ES-I3 (cell line): ENCODE measurements at regions not wholly inside any gene's neighbourhood (a gene's known extent, or its start where the extent isn't known, plus 50 kb on each side); places are given as distances from the start of the nearest gene placed in this dataset.

ENCODE experiments used
- H3K36me3 ChIP-seq: 2 replicates; pipeline ENCODE4 v1.6.1; 2013; ENCODE audit warnings: mild to moderate bottlenecking, low read length, control low read depth, moderate library complexity; ENCODE audit not compliant: insufficient read depth
- H3K4me1 ChIP-seq: 2 replicates; pipeline ENCODE4 v1.6.1; 2013; ENCODE audit warnings: mild to moderate bottlenecking, control low read depth, low read length; ENCODE audit not compliant: insufficient read depth
- H3K9ac ChIP-seq: 2 replicates; pipeline ENCODE4 v1.6.1; 2013; ENCODE audit warnings: low read depth, mild to moderate bottlenecking, low read length, moderate library complexity
- H3K9me3 ChIP-seq: 2 replicates; pipeline ENCODE4 v1.6.1; 2013; ENCODE audit warnings: mild to moderate bottlenecking, low read length, moderate library complexity; ENCODE audit not compliant: control insufficient read depth, insufficient read depth

DNA sequence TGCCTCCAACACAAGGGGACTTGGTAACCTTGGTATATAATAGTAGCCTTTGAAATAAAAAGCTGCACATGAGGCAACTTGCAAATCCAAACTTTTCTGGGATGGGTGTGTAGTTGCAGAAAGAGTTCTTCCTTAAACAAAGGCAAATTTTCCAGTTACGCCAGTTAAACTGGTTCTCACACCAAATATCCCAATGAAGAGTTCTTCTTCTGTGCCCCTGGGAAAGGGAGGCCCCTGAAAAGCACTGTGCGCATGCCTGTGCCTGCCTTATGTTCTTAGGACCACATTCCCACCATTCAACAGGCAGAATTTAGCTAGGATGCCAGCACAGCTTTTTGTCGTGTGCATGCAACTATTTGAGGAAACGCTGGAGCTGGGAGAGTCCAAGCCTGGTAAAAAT lies 164.8 kb upstream of the SLC25A13 start:
- Histone ChIP-seq H3K9ac (no peak overlapping the region), H3K4me1 (0 out of 2 replicates have a peak, but pooled peaks cover 3% of the 10 kb centered on the region), H3K9me3 (no peaks in the 10 kb centered on the region), H3K36me3 (no peaks in the 10 kb centered on the region)

DNA sequence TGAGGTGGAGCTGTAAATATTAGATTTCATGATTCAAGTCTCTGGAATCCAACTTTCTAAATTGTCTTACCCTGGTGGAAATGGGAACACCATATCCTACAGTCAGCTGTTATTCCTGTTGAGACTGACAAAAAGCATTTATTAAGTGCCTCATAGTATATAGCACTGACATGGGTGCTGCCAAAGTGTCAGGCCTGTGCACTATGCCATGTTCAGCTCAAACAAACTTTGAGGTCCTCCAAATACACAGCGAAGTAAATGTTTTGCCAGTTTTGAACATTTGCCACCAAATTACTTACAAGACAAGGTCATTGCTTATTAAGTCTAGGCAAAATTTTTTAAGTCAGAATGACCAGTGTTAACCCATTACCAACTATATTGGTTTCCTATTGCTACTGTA lies 162.9 kb upstream of the SLC25A13 start:
- H3K9me3 ChIP-seq: no peaks in the 10 kb centered on the region
- H3K36me3 ChIP-seq: no peaks in the 10 kb centered on the region
- H3K9ac ChIP-seq: no peak overlapping the region
- no peaks in the 10 kb centered on the region for H3K4me1 ChIP-seq

DNA sequence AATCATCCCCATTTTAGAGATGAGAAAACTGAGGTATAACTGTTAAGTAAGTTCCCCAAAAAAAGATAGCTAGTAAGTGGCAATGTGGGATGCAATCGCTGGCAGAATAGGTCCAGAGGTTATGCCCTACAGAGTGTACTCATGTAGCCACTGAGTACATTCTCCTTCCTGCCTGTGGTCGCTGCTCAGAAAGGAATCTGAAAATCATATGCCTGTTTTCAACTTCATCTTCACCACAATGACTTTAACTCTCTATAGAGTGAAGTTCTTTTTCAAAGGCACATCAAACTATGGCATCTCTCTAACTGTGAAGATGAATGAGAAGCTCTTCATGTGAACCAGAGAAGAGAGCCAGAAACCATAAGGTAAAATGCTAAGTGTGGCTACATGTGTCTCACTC lies 162.2 kb upstream of the SLC25A13 start:
- Histone ChIP-seq H3K4me1 (no peaks in the 10 kb centered on the region), H3K9me3 (no peaks in the 10 kb centered on the region), H3K9ac (no peak overlapping the region), H3K36me3 (no peaks in the 10 kb centered on the region)

DNA sequence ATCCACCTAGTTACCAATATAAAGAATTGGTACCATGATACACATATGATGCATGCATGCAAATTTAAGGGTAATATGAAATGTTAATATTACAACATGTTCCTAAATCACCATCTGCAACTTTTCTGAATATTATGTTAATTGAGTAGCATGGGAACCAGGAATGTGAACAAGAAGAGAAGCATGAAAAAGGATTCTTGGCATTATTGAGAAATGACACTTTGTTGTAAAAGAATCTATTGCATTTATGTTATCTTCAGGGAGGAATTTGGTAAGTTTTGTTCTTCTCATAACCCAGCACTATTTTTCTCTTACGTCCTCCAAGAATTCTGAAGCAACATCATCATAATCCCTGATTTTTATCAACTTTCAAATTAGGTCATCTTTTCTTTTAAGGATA lies 159.9 kb upstream of the SLC25A13 start:
- H3K36me3 ChIP-seq: no peaks in the 10 kb centered on the region
- H3K4me1 ChIP-seq: no peaks in the 10 kb centered on the region
- H3K9ac ChIP-seq: no peak overlapping the region
- H3K9me3 ChIP-seq: no peaks in the 10 kb centered on the region

DNA sequence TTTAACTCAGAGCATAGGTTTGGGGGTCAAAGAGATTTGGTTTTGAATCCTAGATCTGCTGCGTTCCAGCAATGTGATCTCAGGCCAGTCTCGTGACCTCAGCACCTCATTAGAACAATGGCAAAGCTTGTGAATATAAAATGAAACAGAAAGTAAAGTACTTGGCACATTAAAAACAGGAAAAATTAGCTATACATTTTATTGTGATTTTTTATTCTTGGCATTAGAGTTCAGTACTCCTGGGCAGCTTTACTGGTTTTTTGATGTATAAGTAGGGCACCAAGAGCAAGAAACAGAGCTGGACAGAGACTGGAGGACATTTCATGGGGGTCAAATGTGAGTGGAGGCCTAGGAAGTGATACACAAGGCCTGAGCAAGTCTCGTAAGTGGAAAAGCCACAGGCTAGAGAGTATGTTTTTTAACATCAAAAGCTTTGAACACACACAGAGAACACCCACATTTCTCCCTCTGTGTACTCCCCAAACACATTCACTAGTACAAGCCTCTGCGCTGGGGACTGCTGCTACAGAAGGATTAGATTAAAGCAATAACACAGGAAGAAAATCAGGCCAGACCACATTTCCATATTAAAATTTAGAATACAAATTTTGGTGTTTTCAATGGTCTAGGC lies 157.2 kb upstream of the SLC25A13 start:
- H3K9ac ChIP-seq: no peak overlapping the region
- H3K9me3 ChIP-seq: no peaks in the 10 kb centered on the region
- H3K4me1 ChIP-seq: no peaks in the 10 kb centered on the region
- no peaks in the 10 kb centered on the region for H3K36me3 ChIP-seq

DNA sequence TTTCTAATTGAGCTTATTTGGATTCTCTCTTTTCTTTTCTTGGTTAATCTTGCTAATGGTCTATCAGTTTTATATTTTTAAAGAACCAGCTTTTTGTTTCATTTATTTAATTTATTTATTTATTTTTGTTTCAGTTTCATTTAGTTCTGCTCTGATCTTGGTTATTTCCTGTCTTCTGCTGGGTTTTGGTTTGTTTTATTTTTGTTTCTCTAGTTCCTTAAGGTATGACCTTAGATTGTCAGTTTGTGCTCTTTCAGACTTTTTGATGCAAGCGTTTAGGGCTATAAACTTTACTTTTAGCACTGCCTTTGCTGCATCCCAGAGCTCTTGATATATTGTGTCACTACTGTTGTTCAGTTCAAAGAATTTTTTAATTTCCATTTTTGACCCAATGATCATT lies 149.7 kb upstream of the SLC25A13 start:
- H3K9ac ChIP-seq: no peak overlapping the region
- no peaks in the 10 kb centered on the region for H3K9me3 ChIP-seq
- no peaks in the 10 kb centered on the region for H3K4me1 ChIP-seq
- no peaks in the 10 kb centered on the region for H3K36me3 ChIP-seq

DNA sequence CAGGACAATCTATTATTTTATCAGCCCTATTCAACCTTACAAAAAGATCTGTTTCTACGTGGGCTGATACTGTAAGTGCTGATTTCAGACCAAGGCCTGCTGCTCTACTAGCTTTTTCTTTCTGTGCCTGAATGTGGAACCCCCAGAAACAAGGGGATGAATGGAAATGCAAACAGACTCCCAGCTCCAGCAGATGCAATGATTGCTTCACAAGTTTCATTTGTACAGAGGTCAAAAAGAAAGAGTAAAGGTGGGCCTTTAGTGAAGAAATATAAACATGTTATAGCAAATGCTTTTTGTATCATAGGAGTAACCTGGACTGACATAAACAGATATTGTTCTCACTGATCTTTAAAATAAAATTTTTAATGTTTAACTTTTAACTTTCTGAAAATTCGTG lies 130.2 kb upstream of the SLC25A13 start:
- H3K36me3 ChIP-seq: no peaks in the 10 kb centered on the region
- H3K9ac ChIP-seq: no peak overlapping the region
- H3K9me3 ChIP-seq: no peaks in the 10 kb centered on the region
- H3K4me1 ChIP-seq: no peaks in the 10 kb centered on the region

DNA sequence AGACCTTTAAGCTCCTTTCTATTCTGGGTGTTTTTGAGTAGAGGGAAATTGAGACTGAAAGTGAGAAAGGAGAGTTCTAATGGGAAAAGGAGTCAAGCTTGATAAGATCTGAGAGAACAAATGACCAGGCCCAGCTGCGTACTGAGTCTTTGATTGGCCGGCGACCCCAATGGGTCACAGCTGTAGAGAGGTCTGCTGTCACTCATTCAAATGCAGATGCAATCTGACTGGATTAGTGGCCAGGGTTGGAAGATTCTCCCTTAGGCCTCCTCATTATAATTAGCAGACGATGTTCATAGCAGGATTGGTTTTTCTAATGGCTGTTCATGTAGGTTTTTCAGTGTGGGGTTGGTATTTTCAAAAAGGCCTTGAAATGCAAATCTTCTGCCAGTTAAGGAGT lies 127.2 kb upstream of the SLC25A13 start:
- no peaks in the 10 kb centered on the region for H3K9me3 ChIP-seq
- H3K9ac ChIP-seq: no peak overlapping the region
- no peaks in the 10 kb centered on the region for H3K4me1 ChIP-seq
- no peaks in the 10 kb centered on the region for H3K36me3 ChIP-seq

DNA sequence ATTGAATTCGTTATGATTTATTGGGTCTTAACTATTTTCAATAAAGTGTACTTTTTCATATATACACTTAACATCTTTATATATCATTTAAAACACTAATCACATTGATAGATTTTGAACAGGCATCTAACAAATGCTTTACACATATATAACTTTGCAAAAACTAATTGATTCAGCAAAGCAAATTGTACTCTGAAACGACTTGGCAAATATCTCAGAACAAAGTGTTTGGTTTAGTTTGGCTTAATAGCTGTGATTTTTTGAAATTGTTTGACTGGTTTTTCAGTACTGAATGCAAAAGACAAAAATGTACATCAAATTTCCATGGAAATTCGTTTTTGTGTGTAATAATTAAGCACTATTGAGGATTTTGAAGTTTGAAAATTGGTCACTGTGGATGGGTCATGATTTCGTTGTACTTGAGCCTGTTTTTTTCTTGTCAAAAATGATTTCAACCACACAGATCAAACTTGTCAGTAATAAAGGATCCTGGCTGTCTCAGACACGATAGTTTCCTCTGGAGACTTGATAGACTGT lies 125.3 kb upstream of the SLC25A13 start:
- Histone ChIP-seq H3K9me3 (no peaks in the 10 kb centered on the region), H3K4me1 (no peaks in the 10 kb centered on the region), H3K9ac (no peak overlapping the region), H3K36me3 (no peaks in the 10 kb centered on the region)

DNA sequence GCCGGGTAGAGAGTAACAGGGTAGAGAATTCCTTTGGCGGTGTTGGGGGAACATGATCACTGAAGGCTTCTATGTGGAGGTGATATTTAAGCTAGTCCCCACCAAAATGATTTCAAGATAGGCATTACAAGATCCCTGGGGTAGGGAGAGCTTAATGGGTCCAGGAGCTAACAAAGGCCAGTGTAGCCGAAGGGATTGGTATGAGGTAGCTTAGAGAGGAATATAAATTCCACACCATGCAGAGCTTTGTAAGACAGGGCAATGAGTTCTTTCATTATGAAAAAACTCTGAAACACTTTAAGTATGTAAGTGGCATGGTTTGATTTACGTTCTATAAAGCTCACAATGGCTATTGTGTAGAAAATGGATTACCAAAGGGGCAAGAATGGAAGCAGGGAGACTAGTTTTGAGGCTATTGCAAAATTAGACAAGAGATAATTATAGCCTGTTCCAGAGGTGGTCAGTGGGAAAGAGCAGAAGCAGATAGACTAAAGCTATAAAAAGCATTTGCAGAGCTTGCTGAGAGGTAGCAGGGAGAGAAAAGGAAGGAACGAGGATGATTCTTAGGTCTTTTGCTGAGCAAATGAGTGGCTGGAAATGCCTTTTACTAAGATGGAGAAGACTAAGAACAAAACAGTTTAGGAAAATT lies 119.7 kb upstream of the SLC25A13 start:
- Histone ChIP-seq H3K36me3 (no peaks in the 10 kb centered on the region), H3K4me1 (no peaks in the 10 kb centered on the region), H3K9me3 (no peaks in the 10 kb centered on the region), H3K9ac (no peak overlapping the region)

DNA sequence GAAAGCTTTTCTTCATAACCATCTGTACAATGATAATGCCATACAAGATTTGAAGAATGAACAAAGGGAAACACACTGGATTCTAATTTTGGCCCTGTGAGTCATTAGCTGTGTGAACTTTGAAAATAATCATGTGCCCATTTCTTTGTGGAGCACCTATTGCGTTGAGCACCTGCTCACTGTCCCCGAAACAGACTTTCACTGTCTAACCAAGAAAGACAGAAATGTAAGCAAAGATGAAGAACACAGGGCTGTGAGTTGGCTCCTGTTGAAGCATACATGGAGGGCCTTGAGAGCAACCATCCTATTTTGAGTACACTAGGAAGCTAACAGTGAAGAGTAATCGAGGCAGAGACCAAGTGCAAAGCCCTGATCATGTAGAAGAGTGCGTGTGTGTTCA lies 118.4 kb upstream of the SLC25A13 start:
- H3K9ac ChIP-seq: no peak overlapping the region
- no peaks in the 10 kb centered on the region for H3K9me3 ChIP-seq
- no peaks in the 10 kb centered on the region for H3K36me3 ChIP-seq
- no peaks in the 10 kb centered on the region for H3K4me1 ChIP-seq

DNA sequence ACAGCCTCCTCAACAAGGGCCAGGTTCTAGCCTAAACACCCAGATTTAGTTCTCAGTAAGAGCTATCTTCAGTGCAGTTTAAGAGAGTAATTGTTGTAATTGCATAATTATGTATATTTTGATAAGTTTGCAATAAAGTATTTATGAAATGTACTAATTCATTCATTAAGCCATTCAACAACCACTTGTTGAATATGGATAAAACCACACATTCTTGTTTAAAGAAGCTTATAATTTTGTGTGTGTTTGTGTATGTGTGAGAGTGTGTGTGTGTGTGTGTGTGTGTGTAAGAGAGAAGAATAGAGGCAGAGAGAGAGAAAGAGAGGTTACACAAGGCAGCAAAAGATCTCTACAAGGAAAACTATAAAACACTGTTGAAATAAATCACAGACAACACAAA lies 115.0 kb upstream of the SLC25A13 start:
- no peaks in the 10 kb centered on the region for H3K9me3 ChIP-seq
- H3K9ac ChIP-seq: no peak overlapping the region
- no peaks in the 10 kb centered on the region for H3K4me1 ChIP-seq

DNA sequence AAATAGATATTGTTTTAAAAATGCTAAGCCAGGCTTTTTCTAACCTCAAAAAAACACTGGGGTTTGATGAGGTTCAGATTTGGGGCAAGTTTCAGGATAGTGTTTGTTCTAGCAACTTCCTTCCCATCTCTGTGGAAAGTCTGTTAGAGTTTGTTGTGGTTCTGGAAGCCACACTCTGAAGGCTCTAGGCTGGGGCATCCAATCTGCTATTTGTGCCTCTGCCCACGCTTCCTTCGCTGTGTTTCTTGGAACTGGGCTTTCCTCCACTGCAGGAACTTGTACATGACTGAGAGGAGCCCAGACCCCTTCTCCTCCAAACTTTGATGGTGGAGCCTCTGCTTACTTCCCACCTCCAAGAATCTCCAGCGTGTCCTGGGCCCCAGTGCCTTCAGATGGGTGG lies 108.5 kb upstream of the SLC25A13 start:
- H3K4me1 ChIP-seq: no peaks in the 10 kb centered on the region
- no peak overlapping the region for H3K9ac ChIP-seq
- H3K36me3 ChIP-seq: no peaks in the 10 kb centered on the region
- no peaks in the 10 kb centered on the region for H3K9me3 ChIP-seq

More for the DNA sequence above, 115.0 kb upstream of the SLC25A13 start:
- no peaks in the 10 kb centered on the region for H3K36me3 ChIP-seq

DNA sequence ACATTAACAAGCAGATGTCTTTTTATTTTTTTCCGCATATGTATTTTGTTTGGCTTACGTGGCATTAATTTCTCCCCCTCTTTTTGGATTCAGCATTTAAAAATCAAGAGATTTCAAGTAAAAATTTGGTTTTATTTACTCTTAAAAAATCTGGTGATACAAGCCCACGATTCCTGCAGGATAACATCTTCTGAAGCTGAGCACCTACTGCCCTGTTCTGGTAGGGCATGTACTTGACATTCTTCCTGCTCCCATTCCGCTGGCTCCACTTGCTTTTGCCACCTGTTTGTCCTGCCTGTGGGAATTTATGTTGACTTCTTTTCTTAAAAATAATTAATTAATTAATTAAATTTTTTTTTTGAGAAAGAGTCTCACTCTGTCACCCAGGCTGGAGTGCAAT lies 105.2 kb upstream of the SLC25A13 start:
- Histone ChIP-seq H3K4me1 (no peaks in the 10 kb centered on the region), H3K9me3 (no peaks in the 10 kb centered on the region), H3K36me3 (no peaks in the 10 kb centered on the region), H3K9ac (no peak overlapping the region)

DNA sequence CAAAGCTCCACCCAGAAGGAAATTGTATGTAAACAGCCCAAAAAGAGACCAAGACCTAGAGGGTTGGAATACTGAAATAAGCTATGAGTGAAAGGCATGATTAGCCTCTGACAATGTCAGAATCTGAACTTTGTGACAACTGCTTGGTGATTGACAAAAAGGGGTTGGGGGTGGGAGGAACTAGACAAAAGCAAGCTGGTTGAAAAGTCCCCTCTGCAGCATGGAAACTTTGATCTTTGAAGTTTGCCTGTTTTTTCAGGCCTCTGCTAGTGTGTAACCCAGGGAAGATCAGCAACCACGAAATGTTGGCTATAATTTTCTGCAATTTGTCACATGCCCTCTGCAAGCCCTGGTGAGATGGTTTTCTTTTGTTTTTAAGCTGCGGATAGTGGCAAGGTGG lies 104.8 kb upstream of the SLC25A13 start:
- Histone ChIP-seq H3K9me3 (no peaks in the 10 kb centered on the region), H3K9ac (no peak overlapping the region), H3K36me3 (no peaks in the 10 kb centered on the region), H3K4me1 (no peaks in the 10 kb centered on the region)
